WERI-Rb-1 (cell line): ENCODE measurements at regions not wholly inside any gene's neighbourhood (a gene's known extent, or its start where the extent isn't known, plus 50 kb on each side); places are given as distances from the start of the nearest gene placed in this dataset.
"Not testable (repeated sequence)": the region's sequence is repeated elsewhere in the genome, so short reads cannot be mapped to it uniquely, and the experiment has no call there.

ENCODE experiments used
- DNase-seq: peaks from one replicate; pipeline ENCODE4 v3.0.0-alpha.2; 2020
- H3K27ac ChIP-seq: fragments of 250-450 bp; sonication (Bioruptor Pico); 2 replicates; pipeline ENCODE4 v1.5.1; 2020; ENCODE audit warnings: mild to moderate bottlenecking, moderate library complexity
- H3K27me3 ChIP-seq: fragments of 250-450 bp; sonication (Bioruptor Pico); 2 replicates; pipeline ENCODE4 v1.5.1; 2021; ENCODE audit warnings: mild to moderate bottlenecking, low read depth, moderate library complexity; ENCODE audit not compliant: insufficient read depth, severe bottlenecking
- H3K36me3 ChIP-seq: fragments of 250-450 bp; sonication (Bioruptor Pico); 2 replicates; pipeline ENCODE4 v1.5.1; 2020; ENCODE audit warnings: mild to moderate bottlenecking, moderate library complexity
- H3K4me3 ChIP-seq: 2 replicates; pipeline ENCODE4 v1.5.1; 2011; ENCODE audit warnings: low read depth, mild to moderate bottlenecking, control low read depth, low read length
- H3K9me3 ChIP-seq: fragments of 250-450 bp; sonication (Bioruptor Pico); 2 replicates; pipeline ENCODE4 v1.5.1; 2021; ENCODE audit warnings: mild to moderate bottlenecking, moderate library complexity; ENCODE audit not compliant: severe bottlenecking
- CTCF ChIP-seq: IDR thresholded peaks from 2 replicates; pipeline ENCODE4 v1.5.1; 2011; ENCODE audit warnings: low read depth, mild to moderate bottlenecking, control low read depth, inconsistent platforms, low read length

GRCh38 chr19:56912401-56913112 lies 72.0 kb upstream of the PEG3 start:
- no peak overlapping the region for H3K27ac ChIP-seq
- H3K27me3 ChIP-seq, result no peaks in the 10 kb centered on the region
- H3K36me3 ChIP-seq, result no peaks in the 10 kb centered on the region
- TF ChIP-seq CTCF, result no peak
- H3K4me3 ChIP-seq, result no peak overlapping the region
- DNase-seq, result no peak
- H3K9me3 ChIP-seq, result no peaks in the 10 kb centered on the region

- not testable (repeated sequence) for H3K9me3 ChIP-seq, H3K27ac ChIP-seq, H3K27me3 ChIP-seq, DNase-seq, H3K4me3 ChIP-seq, H3K36me3 ChIP-seq
These were observed 72.6 kb upstream of the PEG3 start for GRCh38 chr19:56913113-56913455.

GRCh38 chr19:56916528-56916927 lies 76.0 kb upstream of the PEG3 start:
- H3K27ac ChIP-seq, result no peak overlapping the region
- no peaks in the 10 kb centered on the region for H3K27me3 ChIP-seq
- no peak for DNase-seq
- no peak for TF ChIP-seq CTCF
- no peak overlapping the region for H3K4me3 ChIP-seq
- H3K36me3 ChIP-seq, result no peaks in the 10 kb centered on the region
- H3K9me3 ChIP-seq, result peaks cover 4% of the 10 kb centered on the region

- TF ChIP-seq CTCF, result no peak
- DNase-seq, result no peak
- Histone ChIP-seq H3K9me3 (peaks cover 4% of the 10 kb centered on the region), H3K4me3 (no peak overlapping the region), H3K27ac (no peak overlapping the region), H3K27me3 (no peaks in the 10 kb centered on the region), H3K36me3 (no peaks in the 10 kb centered on the region)
These were observed 77.0 kb upstream of the PEG3 start for GRCh38 chr19:56917529-56917928.

GRCh38 chr19:56917998-56918397 lies 77.5 kb upstream of the PEG3 start:
- no peaks in the 10 kb centered on the region for H3K36me3 ChIP-seq
- peaks cover 4% of the 10 kb centered on the region for H3K9me3 ChIP-seq
- no peaks in the 10 kb centered on the region for H3K27me3 ChIP-seq
- no peak overlapping the region for H3K27ac ChIP-seq
- no peak overlapping the region for H3K4me3 ChIP-seq
- no peak for DNase-seq
- TF ChIP-seq CTCF, result no peak

- no peak overlapping the region for H3K4me3 ChIP-seq
- no peaks in the 10 kb centered on the region for H3K36me3 ChIP-seq
- peaks cover 4% of the 10 kb centered on the region for H3K9me3 ChIP-seq
- no peak for TF ChIP-seq CTCF
- H3K27ac ChIP-seq, result no peak overlapping the region
- no peak for DNase-seq
- H3K27me3 ChIP-seq, result no peaks in the 10 kb centered on the region
These were observed 78.3 kb upstream of the PEG3 start for GRCh38 chr19:56918682-56919307.
